ENCODE measurements at regions not wholly inside any gene's neighbourhood (a gene's known extent, or its start where the extent isn't known, plus 50 kb on each side); places are given as distances from the start of the nearest gene placed in this dataset.

- DNase-seq (ENCODE audit: low read depth), result no peak
Observed at GRCh38 chr12:82040987-82041743, 282.0 kb upstream of the PPFIA2 start.

- DNase-seq (ENCODE audit: low read depth), result no peak
Observed at GRCh38 chr12:82034769-82035168, 275.6 kb upstream of the PPFIA2 start.

DNA sequence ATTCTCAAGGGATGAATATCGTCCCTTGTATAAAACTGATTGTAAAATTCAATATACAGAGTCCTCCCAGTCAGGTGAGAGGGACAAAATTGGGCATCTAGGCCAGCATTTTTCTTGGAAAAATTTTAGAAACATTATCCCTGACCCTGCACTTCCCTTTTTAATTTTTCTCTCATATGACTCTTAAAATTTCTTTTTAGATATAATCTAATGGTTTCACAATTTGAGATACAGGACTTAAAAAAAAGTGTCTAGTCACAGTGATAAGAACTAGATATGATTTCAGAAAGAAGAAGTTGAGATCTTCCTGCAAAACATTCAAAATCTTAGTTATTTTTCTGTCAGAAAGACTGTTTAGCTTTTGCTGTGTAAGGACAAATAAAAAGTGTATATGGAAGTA lies 270.8 kb upstream of the PPFIA2 start:
- no peak for DNase-seq (ENCODE audit: low read depth)

- DNase-seq (ENCODE audit: low read depth), result no peak
Observed at GRCh38 chr12:82028772-82029171, 269.6 kb upstream of the PPFIA2 start.

DNA sequence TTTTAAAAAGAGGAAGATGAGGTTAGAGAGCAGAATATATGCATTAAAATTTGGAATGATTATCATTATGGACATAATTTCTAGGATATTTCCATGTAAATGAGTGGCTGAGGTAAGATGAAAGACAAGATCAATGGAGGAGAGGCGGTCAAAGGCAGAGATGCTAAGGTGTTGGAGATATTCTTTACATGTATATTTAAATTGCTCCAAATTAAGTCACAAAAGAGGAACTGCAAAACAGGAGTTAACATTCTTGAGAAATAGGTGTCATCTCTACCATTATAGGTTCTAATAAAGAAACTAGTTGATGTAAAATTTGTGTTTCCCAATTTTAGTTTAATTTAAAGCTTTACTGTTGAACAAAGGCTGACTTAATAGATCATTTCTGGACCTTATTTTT lies 268.5 kb upstream of the PPFIA2 start:
- DNase-seq (ENCODE audit: low read depth), result no peak

- DNase-seq (ENCODE audit: low read depth), result no peak
Observed at GRCh38 chr12:82025462-82025861, 266.3 kb upstream of the PPFIA2 start.

DNA sequence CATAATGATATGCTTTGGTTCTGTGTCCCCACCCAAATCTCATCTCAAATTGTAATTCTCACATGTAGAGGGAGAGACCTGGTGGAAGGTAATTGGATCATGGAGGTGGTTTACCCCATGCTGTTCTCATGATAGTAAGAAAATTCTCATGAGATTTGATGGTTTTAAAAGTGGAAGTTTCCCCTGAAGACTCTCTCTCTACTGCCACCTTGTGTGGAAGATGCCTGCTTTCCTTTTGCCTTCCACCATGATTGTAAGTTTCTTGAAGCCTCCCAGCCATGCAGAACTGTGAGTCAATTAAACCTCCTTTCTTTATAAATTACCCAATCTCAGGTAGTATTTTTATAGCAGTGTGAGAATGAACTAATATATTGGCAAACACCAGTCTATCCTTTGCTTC lies 260.4 kb upstream of the PPFIA2 start:
- DNase-seq (ENCODE audit: low read depth), result no peak

DNA sequence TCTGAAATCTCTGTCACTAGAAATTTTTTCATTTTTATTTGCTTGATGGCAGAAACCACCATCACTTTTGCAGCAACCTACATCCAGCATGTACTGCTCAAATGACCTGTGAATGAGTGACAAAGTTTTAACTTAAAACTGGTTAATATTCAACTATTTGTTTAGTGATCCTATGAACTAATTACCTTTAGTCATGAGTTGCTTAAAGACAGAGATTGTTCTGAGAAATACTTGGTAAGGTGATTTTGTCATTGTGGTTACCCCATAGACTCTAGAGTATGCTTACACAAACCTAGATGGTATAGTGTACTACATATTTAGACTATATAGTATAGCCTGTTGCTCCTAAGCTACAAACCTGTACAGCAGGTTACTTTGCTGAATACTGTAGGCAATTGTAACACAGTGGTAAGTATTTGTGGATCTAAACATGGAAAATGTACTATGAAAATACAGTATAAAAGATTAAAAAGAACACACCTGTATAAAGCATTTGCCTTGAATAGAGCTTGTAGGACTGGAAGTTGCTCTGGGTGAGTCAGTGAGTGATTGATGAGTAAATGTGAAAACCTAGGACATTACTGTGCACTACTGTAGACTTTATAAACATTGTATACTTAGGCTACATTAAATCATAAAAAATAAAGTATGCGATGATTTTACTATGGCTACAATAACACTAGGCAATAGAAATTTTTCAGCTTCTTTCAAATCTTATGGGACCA lies 256.6 kb upstream of the PPFIA2 start:
- DNase-seq (ENCODE audit: low read depth), result no peak

- no peak for DNase-seq (ENCODE audit: low read depth)
Observed at GRCh38 chr12:82012176-82012575, 253.0 kb upstream of the PPFIA2 start.

DNA sequence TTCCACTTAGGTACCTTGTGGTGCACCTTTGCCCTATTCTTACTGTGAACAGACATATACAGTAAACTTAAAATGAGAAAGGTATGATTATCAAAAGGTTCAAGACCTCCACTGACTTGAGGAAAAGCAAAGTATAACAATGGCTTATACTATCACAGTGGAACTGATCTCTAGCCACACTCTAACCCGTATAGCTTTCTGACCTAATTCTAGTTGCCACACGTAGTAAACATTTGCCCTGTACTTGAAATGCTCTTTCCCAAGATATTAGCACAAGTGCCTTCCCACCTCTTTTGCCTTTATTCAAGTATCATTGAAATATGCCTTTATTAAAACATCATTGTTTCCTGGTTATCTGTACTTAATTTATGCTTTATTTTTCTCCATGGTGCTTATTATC lies 250.4 kb upstream of the PPFIA2 start:
- DNase-seq (ENCODE audit: low read depth), result no peak

- DNase-seq (ENCODE audit: low read depth), result no peak
Observed at GRCh38 chr12:82008251-82008650, 249.1 kb upstream of the PPFIA2 start.

GRCh38 chr12:81998761-81999378 lies 239.7 kb upstream of the PPFIA2 start:
- DNase-seq (ENCODE audit: low read depth), result no peak

DNA sequence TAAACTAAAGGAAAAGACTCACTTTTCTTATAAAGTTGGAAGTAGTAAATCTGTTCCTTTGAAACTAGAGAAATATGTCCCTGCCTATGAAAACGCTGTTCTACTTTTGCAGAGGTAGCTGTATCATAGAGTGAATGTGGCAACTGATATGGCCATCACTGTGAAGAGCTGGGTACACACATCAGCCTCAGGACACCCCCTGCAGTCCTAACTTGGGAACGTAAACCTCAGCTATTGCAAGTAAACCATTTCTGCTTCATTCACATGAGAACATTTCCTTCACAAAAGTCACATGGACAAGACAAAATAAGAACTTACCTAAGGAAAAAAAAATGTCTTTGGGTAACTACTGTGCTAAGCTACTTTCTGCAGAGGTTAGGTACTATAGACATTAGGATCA lies 233.3 kb upstream of the PPFIA2 start:
- DNase-seq (ENCODE audit: low read depth), result no peak

GRCh38 chr12:81991868-81992267 lies 232.7 kb upstream of the PPFIA2 start:
- DNase-seq (ENCODE audit: low read depth), result no peak

DNA sequence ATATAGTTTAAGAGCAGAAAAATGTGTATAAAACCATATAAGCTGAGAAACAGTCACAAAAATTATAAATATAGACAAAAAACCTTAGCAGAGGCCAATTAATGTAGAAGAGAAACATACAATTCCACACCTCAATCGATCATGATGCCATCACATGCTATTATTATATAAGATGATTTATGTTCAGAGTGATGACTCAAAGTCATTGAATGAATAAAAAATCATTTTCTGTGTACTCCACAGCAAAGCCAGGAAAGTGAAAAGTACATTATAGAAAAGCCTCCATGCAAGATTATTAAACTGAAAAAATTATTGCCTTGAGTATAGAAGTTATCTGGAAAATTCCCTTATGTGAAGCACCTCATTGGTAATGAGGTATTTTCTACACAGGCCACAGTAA lies 229.2 kb upstream of the PPFIA2 start:
- no peak for DNase-seq (ENCODE audit: low read depth)

GRCh38 chr12:81987371-81987770 lies 228.2 kb upstream of the PPFIA2 start:
- no peak for DNase-seq (ENCODE audit: low read depth)

DNA sequence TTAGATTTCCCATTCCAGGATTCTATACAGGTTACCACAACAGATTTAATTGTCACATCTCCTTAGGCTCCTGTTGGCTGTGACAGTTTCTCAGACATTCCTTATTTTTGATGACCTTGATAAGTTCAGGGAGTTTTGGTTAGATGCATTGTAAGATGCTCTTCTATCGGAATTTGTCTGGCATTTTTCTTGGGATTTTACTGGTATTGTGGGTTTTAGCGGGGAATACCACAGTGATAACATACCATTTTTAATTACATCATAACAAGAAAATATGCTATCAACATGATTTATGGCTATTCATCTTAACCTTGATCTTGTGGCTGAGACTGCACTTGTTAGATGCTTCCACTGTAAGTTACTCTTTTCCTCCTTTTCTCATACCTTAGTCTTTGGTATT lies 217.5 kb upstream of the PPFIA2 start:
- no peak for DNase-seq (ENCODE audit: low read depth)

GRCh38 chr12:81974762-81975161 lies 215.6 kb upstream of the PPFIA2 start:
- no peak for DNase-seq (ENCODE audit: low read depth)

GRCh38 chr12:81968421-81968820 lies 209.3 kb upstream of the PPFIA2 start:
- no peak for DNase-seq (ENCODE audit: low read depth)

- DNase-seq (ENCODE audit: low read depth), result no peak
Observed at GRCh38 chr12:81963636-81964035, 204.5 kb upstream of the PPFIA2 start.

DNA sequence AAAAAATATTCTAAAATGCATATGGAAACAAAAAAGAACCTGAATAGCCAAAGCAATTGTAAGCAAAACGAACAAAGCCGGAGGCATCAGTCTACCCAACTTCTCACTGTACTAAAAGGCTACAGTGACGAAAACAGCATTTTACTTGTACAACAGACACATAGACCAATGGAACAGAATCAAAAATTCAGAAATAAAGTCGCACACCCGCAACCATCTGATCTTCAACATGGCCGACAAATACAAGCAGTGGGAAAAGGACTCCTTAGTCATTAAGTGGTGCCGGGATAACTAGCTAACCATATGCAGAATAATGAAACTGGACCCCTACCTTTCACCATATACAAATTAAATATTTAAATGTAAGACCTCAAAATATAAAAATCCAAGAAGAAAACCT lies 203.9 kb upstream of the PPFIA2 start:
- no peak for DNase-seq (ENCODE audit: low read depth)

- DNase-seq (ENCODE audit: low read depth), result no peak
Observed at GRCh38 chr12:81962126-81962856, 203.1 kb upstream of the PPFIA2 start.

GRCh38 chr12:81958406-81958805 lies 199.3 kb upstream of the PPFIA2 start:
- DNase-seq (ENCODE audit: low read depth), result no peak

Data from activated T-cell treated with anti-CD3 and anti-CD28 coated beads for 48 hours (primary cell).